ENCODE measurements at regions not wholly inside any gene's neighbourhood (a gene's known extent, or its start where the extent isn't known, plus 50 kb on each side); places are given as distances from the start of the nearest gene placed in this dataset.

GRCh38 chr18:24584813-24585212, 124.4 kb downstream of the HRH4 start:
- TF ChIP-seq CTCF (IDR thresholded peaks at IDR 0.05; ENCODE audit: control extremely low read depth in 1 of 3, insufficient read depth in 1 of 3, low read depth in 1 of 3, low read length in 3 of 3) = no peak
- TF ChIP-seq EP300 (IDR thresholded peaks at IDR 0.05; ENCODE audit: borderline replicate concordance in 1 of 2, low read depth in 2 of 2, low read length in 2 of 2) = no peak
